GM23248 (cell line): ENCODE measurements at regions not wholly inside any gene's neighbourhood (a gene's known extent, or its start where the extent isn't known, plus 50 kb on each side); places are given as distances from the start of the nearest gene placed in this dataset.
A peak's percentile ranks its signal among the peaks of the same experiment; 100 is the strongest.

Experiments used
- DNase-seq: peaks from one replicate; pipeline ENCODE4 v3.0.0-alpha.2; 2015
- H2AFZ ChIP-seq: fragments of 200-600 bp; sonication (generic); 2 replicates; pipeline ENCODE4 v1.6.1; 2016; ENCODE audit warnings: antibody characterized with exemption
- H3F3A ChIP-seq: fragments of 200-600 bp; sonication (generic); 2 replicates; pipeline ENCODE4 v1.6.1; 2016; ENCODE audit warnings: mild to moderate bottlenecking, antibody characterized with exemption, mixed run types; ENCODE audit not compliant: insufficient read depth
- H3K27ac ChIP-seq: fragments of 200-600 bp; sonication (generic); 2 replicates; pipeline ENCODE4 v1.5.1; 2016; ENCODE audit warnings: mild to moderate bottlenecking
- H3K27me3 ChIP-seq: fragments of 200-600 bp; sonication (generic); replicated peaks from 2 replicates; pipeline ENCODE4 v1.6.1; 2016; ENCODE audit warnings: mild to moderate bottlenecking; ENCODE audit not compliant: insufficient read depth
- H3K36me3 ChIP-seq: fragments of 200-600 bp; sonication (generic); 2 replicates; pipeline ENCODE4 v1.6.1; 2016; ENCODE audit warnings: low read depth, mild to moderate bottlenecking
- H3K4me1 ChIP-seq: fragments of 200-600 bp; sonication (generic); 2 replicates; pipeline ENCODE4 v1.6.1; 2016; ENCODE audit warnings: mild to moderate bottlenecking; ENCODE audit not compliant: insufficient read depth
- H3K4me2 ChIP-seq: fragments of 200-600 bp; sonication (generic); one replicate; pipeline ENCODE4 v1.6.1; 2016; ENCODE audit warnings: mild to moderate bottlenecking; ENCODE audit not compliant: unreplicated experiment
- H3K4me3 ChIP-seq: fragments of 200-600 bp; sonication (generic); 2 replicates; pipeline ENCODE4 v1.5.1; 2016; ENCODE audit warnings: mild to moderate bottlenecking
- H3K79me2 ChIP-seq: fragments of 200-600 bp; sonication (generic); 2 replicates; pipeline ENCODE4 v1.6.1; 2016; ENCODE audit warnings: mild to moderate bottlenecking; ENCODE audit not compliant: insufficient read depth
- H3K9ac ChIP-seq: fragments of 200-600 bp; sonication (generic); 2 replicates; pipeline ENCODE4 v1.6.1; 2016; ENCODE audit warnings: mild to moderate bottlenecking
- H3K9me2 ChIP-seq: fragments of 200-600 bp; sonication (generic); 2 replicates; pipeline ENCODE4 v1.6.1; 2016; ENCODE audit warnings: mixed run types, mild to moderate bottlenecking, moderate library complexity; ENCODE audit not compliant: insufficient read depth
- H3K9me3 ChIP-seq: fragments of 200-600 bp; sonication (generic); one replicate; pipeline ENCODE4 v1.6.1; 2017; ENCODE audit warnings: low read depth
- H4K20me1 ChIP-seq: fragments of 200-600 bp; sonication (generic); 2 replicates; pipeline ENCODE4 v1.6.0; 2016; ENCODE audit not compliant: insufficient read depth
- EZH2 ChIP-seq: fragments of 200-600 bp; sonication (generic); IDR thresholded peaks from 2 replicates; pipeline ENCODE4 v1.6.1; 2018; ENCODE audit warnings: antibody characterized with exemption, mild to moderate bottlenecking; ENCODE audit not compliant: insufficient read depth, poor library complexity, severe bottlenecking
- EZH2phosphoT487 ChIP-seq: fragments of 200-600 bp; sonication (generic); IDR thresholded peaks from 2 replicates; pipeline ENCODE4 v1.6.1; 2018; ENCODE audit warnings: antibody characterized with exemption, moderate library complexity, mild to moderate bottlenecking, low read depth; ENCODE audit not compliant: insufficient read depth
- WGBS, 2 experiments: methylation state at CpG; one replicate each; pipeline ENCODE4 v1.1.6; 2015 to 2017; ENCODE audit warnings: low lambda C conversion rate in 2 of 2, low coverage in 1 of 2; ENCODE audit errors: missing lambda C conversion rate in 2 of 2; 5-methylcytosine and 5-hydroxymethylcytosine counted together
- in situ Hi-C: fragments of 300-500 bp; cut with MboI; formaldehyde crosslinking; loops from 2 replicates; pipeline ENCODE4 v1.15.0; 2020

DNA sequence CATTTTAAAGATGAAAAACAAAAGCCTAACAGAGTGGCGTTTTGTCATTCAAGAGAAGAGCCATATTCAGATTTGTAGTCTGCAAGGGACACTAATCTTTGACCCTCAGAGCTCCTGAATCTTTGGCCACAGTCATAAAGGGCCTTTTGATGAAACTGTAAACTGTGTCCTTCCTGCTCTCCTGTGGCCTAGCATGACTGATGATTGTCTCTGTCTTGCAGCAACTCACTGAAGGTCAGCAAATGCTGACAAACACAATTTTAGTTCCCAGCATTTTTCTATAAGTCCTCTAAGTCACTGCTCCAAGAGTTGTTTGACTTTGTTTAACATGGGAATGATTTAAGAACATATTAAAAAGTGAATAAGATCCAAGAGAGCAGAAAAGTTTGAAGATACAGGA lies 55.3 kb upstream of the PRELP start:
- Histone ChIP-seq H3K9me2 (no peaks in the 10 kb centered on the region), H3K27me3 (no peaks in the 10 kb centered on the region; the same call in 1 of the 2 replicates), H4K20me1 (no peaks in the 10 kb centered on the region), H3K27ac (no peak overlapping the region), H3K4me1 (peaks cover 8% of the 10 kb centered on the region), H3K9me3 (no peaks in the 10 kb centered on the region), H3K4me3 (no peak overlapping the region), H3K36me3 (no peaks in the 10 kb centered on the region), H3K79me2 (no peaks in the 10 kb centered on the region), H3K4me2 (no peak overlapping the region), H3F3A (no peaks in the 10 kb centered on the region; the same call in 1 of the 2 replicates), H3K9ac (no peak overlapping the region), H2AFZ (no peak overlapping the region)
- DNase-seq = no peak
- in situ Hi-C loops = no loop called here
- TF ChIP-seq EZH2 (no peak), EZH2phosphoT487 (no peak)
- 53 to 70% methylated on average over 1 of the region's 1 CpG for WGBS, 2 experiments

DNA sequence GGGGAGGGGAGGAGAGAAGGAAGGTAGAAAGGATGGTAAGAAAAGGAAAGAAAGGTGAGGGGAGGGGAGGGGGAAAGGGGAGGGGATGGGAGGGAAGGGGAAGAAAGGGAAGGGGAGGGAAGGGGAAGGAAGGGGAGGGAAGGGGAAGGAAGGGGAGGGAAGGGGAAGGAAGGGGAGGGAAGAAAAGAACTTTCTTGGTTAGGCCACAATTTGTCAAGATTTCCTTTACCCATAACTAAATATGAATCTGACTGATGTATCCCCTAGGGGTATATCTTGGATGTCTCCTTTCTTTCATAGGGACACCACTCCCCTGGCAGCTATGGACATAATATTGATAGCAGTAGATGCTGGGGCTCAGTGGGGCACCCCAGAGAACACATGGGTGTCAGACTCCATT lies 54.4 kb upstream of the PRELP start:
- H3K27ac ChIP-seq = no peak overlapping the region
- in situ Hi-C loops = no loop called here
- TF ChIP-seq EZH2 (no peak), EZH2phosphoT487 (no peak)
- no peak overlapping the region for H3K4me3 ChIP-seq
- H3K79me2 ChIP-seq = no peaks in the 10 kb centered on the region
- H4K20me1 ChIP-seq = no peaks in the 10 kb centered on the region
- no peaks in the 10 kb centered on the region for H3K9me2 ChIP-seq
- H3K27me3 ChIP-seq = no peaks in the 10 kb centered on the region; the same call in 1 of the 2 replicates
- H2AFZ ChIP-seq = no peak overlapping the region
- H3K36me3 ChIP-seq = no peaks in the 10 kb centered on the region
- no peaks in the 10 kb centered on the region; the same call in 1 of the 2 replicates for H3F3A ChIP-seq
- peaks cover 8% of the 10 kb centered on the region for H3K4me1 ChIP-seq
- H3K9me3 ChIP-seq = no peaks in the 10 kb centered on the region
- no peak overlapping the region for H3K4me2 ChIP-seq
- no peak overlapping the region for H3K9ac ChIP-seq
- no peak for DNase-seq

DNA sequence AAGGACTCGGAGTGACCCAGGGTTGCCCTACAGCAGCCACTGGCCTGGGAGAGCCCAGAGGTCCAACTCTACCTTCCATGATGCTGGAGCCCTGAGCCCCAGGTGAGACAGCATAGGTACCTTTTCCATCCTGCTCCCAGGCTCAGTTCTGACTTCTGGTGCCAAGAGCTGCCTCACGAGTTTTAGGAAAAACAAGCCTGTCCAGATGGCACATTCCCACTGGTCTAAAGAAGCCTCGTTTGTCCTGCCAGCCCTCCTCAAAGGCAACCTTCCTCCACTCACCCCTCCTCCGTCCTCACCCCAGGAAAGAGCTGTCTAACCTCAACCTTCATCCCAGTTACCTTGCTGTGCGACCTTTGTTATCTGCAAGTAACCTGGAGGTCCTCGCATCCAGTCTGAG lies 53.5 kb upstream of the PRELP start:
- peaks cover 1% of the 10 kb centered on the region; the same call in 1 of the 2 replicates for H3K27me3 ChIP-seq
- H3K27ac ChIP-seq = no peak overlapping the region
- DNase-seq = no peak
- H3K79me2 ChIP-seq = no peaks in the 10 kb centered on the region
- no peak overlapping the region for H3K4me3 ChIP-seq
- TF ChIP-seq EZH2phosphoT487 (no peak), EZH2 (no peak)
- no peak overlapping the region for H2AFZ ChIP-seq
- H3K4me2 ChIP-seq = no peak overlapping the region
- no peaks in the 10 kb centered on the region for H4K20me1 ChIP-seq
- no peak overlapping the region for H3K9ac ChIP-seq
- peaks cover 8% of the 10 kb centered on the region for H3K4me1 ChIP-seq
- no peaks in the 10 kb centered on the region for H3K36me3 ChIP-seq
- H3K9me3 ChIP-seq = no peaks in the 10 kb centered on the region
- in situ Hi-C loops = no loop called here
- no peaks in the 10 kb centered on the region; the same call in 1 of the 2 replicates for H3F3A ChIP-seq
- 66 to 68% methylated on average over 6 of the region's 6 CpGs for WGBS, 2 experiments
- H3K9me2 ChIP-seq = no peaks in the 10 kb centered on the region

DNA sequence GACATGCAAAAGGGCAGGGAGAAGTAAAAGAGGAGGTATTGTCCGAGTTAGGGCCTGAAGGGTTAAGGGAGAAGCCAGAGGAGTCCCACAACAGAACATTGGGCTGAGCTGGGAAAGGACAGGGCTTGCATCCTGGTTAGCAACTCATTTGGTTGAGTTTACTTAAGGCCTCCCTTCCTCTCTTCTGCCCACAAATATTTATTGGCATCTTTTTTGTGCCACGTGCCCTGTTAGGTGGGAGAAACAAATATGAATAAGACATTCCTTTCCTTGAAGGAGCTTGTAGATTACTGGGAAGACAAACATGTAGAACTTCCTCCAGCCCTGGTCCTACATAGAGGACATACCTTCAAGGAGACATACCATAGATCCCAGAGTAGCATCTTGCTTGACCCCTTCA lies 53.0 kb upstream of the PRELP start:
- no peaks in the 10 kb centered on the region for H3K79me2 ChIP-seq
- 33 to 37% methylated on average over 2 of the region's 2 CpGs for WGBS, 2 experiments

DNA sequence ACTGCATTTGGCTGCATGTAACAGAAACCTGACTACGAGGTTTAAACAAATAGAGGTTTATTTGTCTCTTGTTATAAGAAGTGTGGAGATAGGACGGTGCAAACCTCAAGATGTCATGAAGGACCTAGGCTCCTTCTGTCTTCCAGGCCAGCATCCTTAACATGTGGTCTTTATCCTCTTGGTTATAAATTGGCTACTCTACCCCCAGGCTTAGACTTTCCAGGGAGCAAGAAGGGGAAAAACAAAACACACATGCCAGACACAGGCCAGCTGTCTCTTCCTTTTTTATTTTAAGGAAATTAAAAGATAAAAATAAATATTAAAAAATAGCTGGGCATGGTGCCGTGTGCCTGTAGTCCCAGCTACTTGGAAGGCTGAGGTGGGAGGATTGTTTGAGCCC lies 51.3 kb upstream of the PRELP start:
- H2AFZ ChIP-seq = no peak overlapping the region
- H3K4me2 ChIP-seq = no peak overlapping the region
- TF ChIP-seq EZH2 = no peak
- no peak for TF ChIP-seq EZH2phosphoT487
- H3K4me1 ChIP-seq = peaks cover 8% of the 10 kb centered on the region
- no peak overlapping the region for H3K9ac ChIP-seq
- H3F3A ChIP-seq = no peaks in the 10 kb centered on the region; the same call in 1 of the 2 replicates
- no peaks in the 10 kb centered on the region for H3K79me2 ChIP-seq
- H3K9me2 ChIP-seq = no peaks in the 10 kb centered on the region
- in situ Hi-C loops = no loop called here
- no peaks in the 10 kb centered on the region for H4K20me1 ChIP-seq
- no peaks in the 10 kb centered on the region for H3K9me3 ChIP-seq
- no peaks in the 10 kb centered on the region for H3K36me3 ChIP-seq
- DNase-seq = no peak
- H3K27me3 ChIP-seq = peaks cover 10% of the 10 kb centered on the region
- H3K4me3 ChIP-seq = no peak overlapping the region
- H3K27ac ChIP-seq = no peak overlapping the region
- 44 to 54% methylated on average over 3 of the region's 3 CpGs for WGBS, 2 experiments

More for the DNA sequence above, 53.0 kb upstream of the PRELP start:
- Histone ChIP-seq H3K9me3 (no peaks in the 10 kb centered on the region), H3K9ac (no peak overlapping the region), H3K36me3 (no peaks in the 10 kb centered on the region), H3F3A (no peaks in the 10 kb centered on the region; the same call in 1 of the 2 replicates), H3K4me3 (no peak overlapping the region), H3K27ac (no peak overlapping the region), H2AFZ (no peak overlapping the region), H3K27me3 (peaks cover 7% of the 10 kb centered on the region), H3K4me1 (peaks cover 8% of the 10 kb centered on the region), H3K4me2 (no peak overlapping the region), H3K9me2 (no peaks in the 10 kb centered on the region), H4K20me1 (no peaks in the 10 kb centered on the region)
- DNase-seq = peak; percentile 68
- in situ Hi-C loops = no loop called here
- no peak for TF ChIP-seq EZH2
- no peak for TF ChIP-seq EZH2phosphoT487
